Left lung (tissue), 4 donors: ENCODE measurements at regions not wholly inside any gene's neighbourhood (a gene's known extent, or its start where the extent isn't known, plus 50 kb on each side); places are given as distances from the start of the nearest gene placed in this dataset.

Experiments
- ATAC-seq: fragments of 200-7000 bp; cut with Tn5 transposase; one replicate; pipeline ENCODE4 v1.9.1; 2020; ENCODE audit warnings: moderate library complexity
- DNase-seq, 4 donors: peaks; one replicate each; pipeline ENCODE4 v3.0.0-alpha.2; 2013 to 2020
- H3K27ac ChIP-seq, 2 donors: fragments of 200-600 bp; sonication (generic) in 1 of 2; one replicate each; pipeline versions ENCODE4 v1.5.0 to v1.8.0; 2020 to 2021
- H3K27me3 ChIP-seq, 2 donors: fragments of 200-600 bp; sonication (generic) in 1 of 2; one replicate each; pipeline versions ENCODE4 v1.5.0 to v1.8.0; 2020 to 2021
- H3K36me3 ChIP-seq, 2 donors: fragments of 200-600 bp; sonication (generic) in 1 of 2; one replicate each; pipeline versions ENCODE4 v1.5.0 to v1.8.0; 2020 to 2021
- H3K4me1 ChIP-seq, 2 donors: fragments of 200-600 bp; one replicate each; pipeline ENCODE4 v1.8.0; 2021
- H3K4me3 ChIP-seq, 2 donors: fragments of 200-600 bp; sonication (generic) in 1 of 2; one replicate each; pipeline versions ENCODE4 v1.5.0 to v1.8.0; 2020 to 2021; ENCODE audit warnings: mild to moderate bottlenecking in 1 of 2
- H3K9me3 ChIP-seq, 2 donors: fragments of 200-600 bp; sonication (generic) in 1 of 2; one replicate each; pipeline versions ENCODE4 v1.5.0 to v1.8.0; 2020 to 2021
- intact Hi-C, 2 donors: fragments of 100-400 bp; cut with DNase I; formaldehyde crosslinking; loops; one replicate each; pipeline versions ENCODE4 v1.11.2 to v1.14.2; 2022
- TF ChIP-seq, protein P1 (sequence below), 2 donors: fragments of 200-600 bp; sonication (generic) in 1 of 2; IDR thresholded peaks; one replicate each; pipeline versions ENCODE4 v1.5.0 to v1.8.0; 2021; ENCODE audit warnings: antibody characterized with exemption in 2 of 2
- donor health status: DM: no; HTN: yes; CAD: no.
- donor health status: DM: no; HTN: no; CAD: no.

DNA sequence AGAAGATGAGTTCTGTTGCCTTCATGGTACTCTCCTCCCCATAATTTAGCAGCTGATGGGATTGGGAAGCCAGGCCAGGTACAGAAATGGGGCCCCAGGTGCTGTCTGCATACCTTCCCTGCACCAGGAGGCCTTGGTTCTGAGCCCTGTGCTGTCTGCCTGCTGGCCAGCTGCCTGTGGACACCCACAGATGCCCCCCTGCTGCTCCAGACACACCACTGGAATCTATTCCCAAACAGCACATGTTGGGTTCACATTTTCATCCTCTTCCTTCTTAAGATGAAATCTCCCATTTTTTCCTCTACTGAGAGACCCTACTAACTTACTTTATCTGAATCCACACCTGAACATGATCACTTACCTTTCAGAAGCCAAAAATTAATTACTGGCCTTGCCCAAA, 152.0 kb upstream of the CCDC68 start:
- intact Hi-C loops = no loop called here
- ATAC-seq = no peak
- H3K27me3 ChIP-seq = no peaks in the 10 kb centered on the region
- DNase-seq = no peak
- H3K27ac ChIP-seq = peak overlapping the region in 1 of 2 donors; percentile 35
- no peaks in the 10 kb centered on the region for H3K9me3 ChIP-seq
- no peaks in the 10 kb centered on the region for H3K4me1 ChIP-seq
- TF ChIP-seq, protein P1, sequence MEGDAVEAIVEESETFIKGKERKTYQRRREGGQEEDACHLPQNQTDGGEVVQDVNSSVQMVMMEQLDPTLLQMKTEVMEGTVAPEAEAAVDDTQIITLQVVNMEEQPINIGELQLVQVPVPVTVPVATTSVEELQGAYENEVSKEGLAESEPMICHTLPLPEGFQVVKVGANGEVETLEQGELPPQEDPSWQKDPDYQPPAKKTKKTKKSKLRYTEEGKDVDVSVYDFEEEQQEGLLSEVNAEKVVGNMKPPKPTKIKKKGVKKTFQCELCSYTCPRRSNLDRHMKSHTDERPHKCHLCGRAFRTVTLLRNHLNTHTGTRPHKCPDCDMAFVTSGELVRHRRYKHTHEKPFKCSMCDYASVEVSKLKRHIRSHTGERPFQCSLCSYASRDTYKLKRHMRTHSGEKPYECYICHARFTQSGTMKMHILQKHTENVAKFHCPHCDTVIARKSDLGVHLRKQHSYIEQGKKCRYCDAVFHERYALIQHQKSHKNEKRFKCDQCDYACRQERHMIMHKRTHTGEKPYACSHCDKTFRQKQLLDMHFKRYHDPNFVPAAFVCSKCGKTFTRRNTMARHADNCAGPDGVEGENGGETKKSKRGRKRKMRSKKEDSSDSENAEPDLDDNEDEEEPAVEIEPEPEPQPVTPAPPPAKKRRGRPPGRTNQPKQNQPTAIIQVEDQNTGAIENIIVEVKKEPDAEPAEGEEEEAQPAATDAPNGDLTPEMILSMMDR (IDR thresholded peaks at IDR 0.05) = no peak
- no peak overlapping the region for H3K4me3 ChIP-seq
- H3K36me3 ChIP-seq = no peaks in the 10 kb centered on the region

DNA sequence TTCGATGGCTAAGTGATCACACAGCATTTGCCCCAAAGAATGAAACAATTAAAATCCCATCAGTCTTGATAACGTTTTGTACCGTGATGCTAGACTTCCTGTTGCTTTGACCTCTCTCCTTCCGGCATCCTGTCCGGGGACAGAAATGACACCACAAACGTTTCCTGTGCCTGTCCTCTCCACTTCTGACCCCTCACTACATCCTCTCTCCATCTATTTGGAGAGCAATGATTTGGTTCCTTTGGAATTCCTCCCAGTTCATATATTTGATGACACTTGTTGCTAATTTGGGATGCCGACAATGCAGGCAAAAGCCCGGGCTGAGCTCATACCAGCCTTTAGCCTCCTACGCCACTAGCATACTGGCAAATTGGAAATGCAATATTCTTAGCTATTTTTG, 151.2 kb upstream of the CCDC68 start:
- Histone ChIP-seq H3K4me3 (no peak overlapping the region), H3K9me3 (no peaks in the 10 kb centered on the region), H3K36me3 (no peaks in the 10 kb centered on the region), H3K27ac (peak overlapping the region in 1 of 2 donors; percentile 35), H3K27me3 (no peaks in the 10 kb centered on the region), H3K4me1 (no peaks in the 10 kb centered on the region)
- DNase-seq = peak in 1 of 4 donors; percentile 39
- ATAC-seq = peak; percentile 26
- TF ChIP-seq, protein P1 (IDR thresholded peaks at IDR 0.05) = no peak
- intact Hi-C loops = no loop called here

DNA sequence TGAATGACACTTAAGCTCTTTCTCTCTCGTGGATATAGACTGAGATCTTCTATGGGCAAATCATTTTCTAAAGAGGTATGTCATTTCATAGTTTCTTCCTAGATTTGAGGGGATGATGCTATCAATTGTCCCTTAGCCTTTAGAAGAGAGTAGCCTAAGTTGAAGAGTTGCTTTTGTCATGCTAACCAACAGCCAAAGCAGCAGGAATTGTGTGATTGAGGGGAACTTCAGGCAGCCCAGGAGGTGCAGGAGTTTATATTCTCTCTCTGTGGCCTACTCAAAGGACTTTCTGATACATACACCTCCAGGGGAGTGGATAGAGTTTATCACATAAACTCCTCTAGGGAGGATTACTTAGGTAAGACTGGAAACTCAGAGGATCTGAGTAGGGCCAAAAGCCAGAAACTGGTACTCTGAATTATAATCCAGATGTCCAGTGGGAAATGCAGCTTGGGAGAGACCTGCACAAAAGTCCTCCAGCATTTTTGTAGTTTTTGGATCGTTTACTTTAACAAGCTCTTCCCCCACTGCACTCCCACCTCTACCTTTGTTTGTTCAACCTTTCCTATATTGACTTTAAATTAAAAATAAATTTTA, 150.7 kb upstream of the CCDC68 start:
- Histone ChIP-seq H3K4me1 (no peaks in the 10 kb centered on the region), H3K27ac (no peak overlapping the region), H3K4me3 (no peak overlapping the region), H3K27me3 (no peaks in the 10 kb centered on the region), H3K9me3 (no peaks in the 10 kb centered on the region), H3K36me3 (no peaks in the 10 kb centered on the region)
- DNase-seq (no peak), ATAC-seq (no peak)
- TF ChIP-seq, protein P1 (IDR thresholded peaks at IDR 0.05) = no peak
- intact Hi-C loops = no loop called here

DNA sequence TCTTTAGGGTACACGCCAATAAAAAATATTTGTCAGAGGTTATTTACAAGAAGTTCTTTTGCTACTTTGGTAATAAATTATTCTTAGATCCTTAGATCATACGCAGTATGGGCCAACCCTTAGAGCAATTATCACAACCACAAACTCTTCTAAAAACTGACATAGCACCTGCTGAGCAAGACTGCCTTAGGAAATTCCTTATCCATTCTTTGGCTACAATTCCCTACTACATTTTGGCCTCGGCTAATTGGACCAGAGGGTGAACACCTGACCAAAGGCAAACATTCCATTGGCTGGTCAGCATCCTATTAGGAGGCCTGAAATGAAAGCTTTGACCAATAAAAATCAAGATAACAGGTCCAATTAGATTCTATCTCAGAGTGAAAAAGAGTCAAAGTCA, 147.6 kb upstream of the CCDC68 start:
- Histone ChIP-seq H3K27ac (no peak overlapping the region), H3K36me3 (no peaks in the 10 kb centered on the region), H3K9me3 (no peaks in the 10 kb centered on the region), H3K4me3 (no peak overlapping the region), H3K4me1 (no peaks in the 10 kb centered on the region), H3K27me3 (no peaks in the 10 kb centered on the region)
- TF ChIP-seq, protein P1 (IDR thresholded peaks at IDR 0.05) = no peak
- DNase-seq (no peak), ATAC-seq (no peak)
- intact Hi-C loops = no loop called here

DNA sequence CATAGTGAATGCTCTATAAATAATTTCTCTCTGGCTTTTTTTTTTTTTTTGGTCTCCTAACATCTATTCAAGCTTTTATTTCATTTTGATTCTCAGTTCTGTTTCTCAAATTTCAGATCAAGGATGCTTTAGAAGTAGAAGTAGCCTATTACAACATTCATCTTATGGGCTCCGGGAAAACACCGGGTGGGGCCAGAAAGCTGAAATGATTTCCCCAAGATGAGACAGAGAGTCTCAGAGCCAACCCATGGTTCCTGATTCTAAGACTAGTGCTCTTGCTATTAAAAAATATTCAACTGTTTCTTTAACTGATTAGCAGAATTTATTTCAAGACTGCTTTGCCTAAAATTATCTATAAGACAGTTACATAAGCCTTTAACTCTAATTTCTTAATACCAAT, 147.2 kb upstream of the CCDC68 start:
- no peak for DNase-seq
- H3K27me3 ChIP-seq = no peaks in the 10 kb centered on the region
- H3K4me1 ChIP-seq = no peaks in the 10 kb centered on the region
- no peaks in the 10 kb centered on the region for H3K36me3 ChIP-seq
- no peak overlapping the region for H3K4me3 ChIP-seq
- H3K27ac ChIP-seq = no peak overlapping the region
- ATAC-seq = no peak
- H3K9me3 ChIP-seq = no peaks in the 10 kb centered on the region
- TF ChIP-seq, protein P1 (IDR thresholded peaks at IDR 0.05) = no peak
- intact Hi-C loops = no loop called here
